ENCODE measurements at regions not wholly inside any gene's neighbourhood (a gene's known extent, or its start where the extent isn't known, plus 50 kb on each side); places are given as distances from the start of the nearest gene placed in this dataset.

DNA sequence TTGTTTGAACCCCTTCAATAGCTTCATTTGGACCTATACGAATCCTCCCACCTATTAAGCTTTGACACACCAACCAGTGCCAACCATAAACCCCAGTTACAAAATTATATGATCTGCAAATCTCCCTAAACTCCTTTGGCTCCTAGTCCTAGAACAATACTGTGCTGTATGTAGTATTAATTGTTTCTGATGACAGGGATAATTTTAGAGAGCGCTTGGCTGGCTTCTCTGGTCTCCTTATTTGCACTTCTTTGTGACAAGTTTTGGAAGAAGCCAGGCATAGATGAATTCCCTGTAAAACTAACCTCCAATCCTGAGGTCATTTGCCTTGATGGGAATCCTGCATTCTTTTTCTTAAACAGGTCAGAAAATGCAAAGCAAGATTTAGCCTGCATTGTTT, 433.0 kb downstream of the PPARGC1A start:
- ChIA-PET POLR2A (no interaction called here), CTCF (no interaction called here)
- Histone ChIP-seq H3K9me3 (ENCODE audit: control extremely low read depth in 1 of 5, control insufficient read depth in 4 of 5, insufficient read depth in 2 of 5, low read depth in 1 of 5, low read length in 4 of 5) (no peaks in the 10 kb centered on the region), H3K4me1 (ENCODE audit: control extremely low read depth in 1 of 4, control insufficient read depth in 4 of 4, insufficient read depth in 4 of 4, low read length in 3 of 4) (no peaks in the 10 kb centered on the region), H3K4me3 (ENCODE audit: control insufficient read depth in 1 of 7, extremely low read depth in 1 of 7, insufficient read depth in 4 of 7, low read depth in 2 of 7, low read length in 6 of 7) (no peak overlapping the region), H3K27ac (ENCODE audit: insufficient read depth in 1 of 2, low read depth in 1 of 2, low read length in 2 of 2, poor library complexity in 1 of 2, severe bottlenecking in 2 of 2) (no peak overlapping the region), H3K27me3 (replicated peaks in 2 of 5; ENCODE audit: control insufficient read depth in 4 of 5, insufficient read depth in 5 of 5, low read length in 4 of 5) (peaks cover 0 to 3% (median 0%) of the 10 kb centered on the region in 5 experiments), H3K36me3 (ENCODE audit: control insufficient read depth in 4 of 4, insufficient read depth in 4 of 4, low read length in 3 of 4) (no peaks in the 10 kb centered on the region)
- 88% methylated on average over 1 of the region's 2 CpGs for WGBS (ENCODE audit: insufficient coverage)
- no peak for DNase-seq

- CTCF ChIA-PET: no interaction called here
- no peaks in the 10 kb centered on the region for H3K36me3 ChIP-seq (ENCODE audit: control insufficient read depth in 4 of 4, insufficient read depth in 4 of 4, low read length in 3 of 4)
- WGBS (ENCODE audit: insufficient coverage): 95% methylated on average over 2 of the region's 5 CpGs
Observed at GRCh38 chr4:23455456-23456158, 434.2 kb downstream of the PPARGC1A start.

GRCh38 chr4:23441530-23442069, 448.2 kb downstream of the PPARGC1A start:
- H3K4me3 ChIP-seq (ENCODE audit: control insufficient read depth in 1 of 7, extremely low read depth in 1 of 7, insufficient read depth in 4 of 7, low read depth in 2 of 7, low read length in 6 of 7): no peak overlapping the region
- no peaks in the 10 kb centered on the region for H3K27me3 ChIP-seq (replicated peaks in 2 of 5; ENCODE audit: control insufficient read depth in 4 of 5, insufficient read depth in 5 of 5, low read length in 4 of 5)
- H3K4me1 ChIP-seq (ENCODE audit: control extremely low read depth in 1 of 4, control insufficient read depth in 4 of 4, insufficient read depth in 4 of 4, low read length in 3 of 4): no peaks in the 10 kb centered on the region
- H3K9me3 ChIP-seq (ENCODE audit: control extremely low read depth in 1 of 5, control insufficient read depth in 4 of 5, insufficient read depth in 2 of 5, low read depth in 1 of 5, low read length in 4 of 5): no peaks in the 10 kb centered on the region
- no peak for DNase-seq
- POLR2A ChIA-PET: no interaction called here
- H3K36me3 ChIP-seq (ENCODE audit: control insufficient read depth in 4 of 4, insufficient read depth in 4 of 4, low read length in 3 of 4): no peaks in the 10 kb centered on the region
- H3K27ac ChIP-seq (ENCODE audit: insufficient read depth in 1 of 2, low read depth in 1 of 2, low read length in 2 of 2, poor library complexity in 1 of 2, severe bottlenecking in 2 of 2): no peak overlapping the region
- CTCF ChIA-PET: no interaction called here
- 80% methylated on average over 1 of the region's 1 CpG for WGBS (ENCODE audit: insufficient coverage)

More at GRCh38 chr4:23455456-23456158, 434.2 kb downstream of the PPARGC1A start:
- no peaks in the 10 kb centered on the region for H3K4me1 ChIP-seq (ENCODE audit: control extremely low read depth in 1 of 4, control insufficient read depth in 4 of 4, insufficient read depth in 4 of 4, low read length in 3 of 4)
- no peaks in the 10 kb centered on the region for H3K9me3 ChIP-seq (ENCODE audit: control extremely low read depth in 1 of 5, control insufficient read depth in 4 of 5, insufficient read depth in 2 of 5, low read depth in 1 of 5, low read length in 4 of 5)
- POLR2A ChIA-PET: no interaction called here
- peaks cover 0 to 3% (median 0%) of the 10 kb centered on the region in 5 experiments for H3K27me3 ChIP-seq (replicated peaks in 2 of 5; ENCODE audit: control insufficient read depth in 4 of 5, insufficient read depth in 5 of 5, low read length in 4 of 5)
- DNase-seq: no peak
- H3K27ac ChIP-seq (ENCODE audit: insufficient read depth in 1 of 2, low read depth in 1 of 2, low read length in 2 of 2, poor library complexity in 1 of 2, severe bottlenecking in 2 of 2): no peak overlapping the region
- H3K4me3 ChIP-seq (ENCODE audit: control insufficient read depth in 1 of 7, extremely low read depth in 1 of 7, insufficient read depth in 4 of 7, low read depth in 2 of 7, low read length in 6 of 7): no peak overlapping the region

- Histone ChIP-seq H3K4me3 (ENCODE audit: control insufficient read depth in 1 of 7, extremely low read depth in 1 of 7, insufficient read depth in 4 of 7, low read depth in 2 of 7, low read length in 6 of 7) (no peak overlapping the region), H3K9me3 (ENCODE audit: control extremely low read depth in 1 of 5, control insufficient read depth in 4 of 5, insufficient read depth in 2 of 5, low read depth in 1 of 5, low read length in 4 of 5) (no peaks in the 10 kb centered on the region), H3K36me3 (ENCODE audit: control insufficient read depth in 4 of 4, insufficient read depth in 4 of 4, low read length in 3 of 4) (no peaks in the 10 kb centered on the region), H3K27me3 (replicated peaks in 2 of 5; ENCODE audit: control insufficient read depth in 4 of 5, insufficient read depth in 5 of 5, low read length in 4 of 5) (no peaks in the 10 kb centered on the region), H3K4me1 (ENCODE audit: control extremely low read depth in 1 of 4, control insufficient read depth in 4 of 4, insufficient read depth in 4 of 4, low read length in 3 of 4) (no peaks in the 10 kb centered on the region), H3K27ac (ENCODE audit: insufficient read depth in 1 of 2, low read depth in 1 of 2, low read length in 2 of 2, poor library complexity in 1 of 2, severe bottlenecking in 2 of 2) (no peak overlapping the region)
- POLR2A ChIA-PET: no interaction called here
- CTCF ChIA-PET: no interaction called here
- no peak for DNase-seq
- no CpG with 5 or more reads among the region's 1 CpG for WGBS (ENCODE audit: insufficient coverage)
Observed at GRCh38 chr4:23438764-23439163, 451.1 kb downstream of the PPARGC1A start.

GRCh38 chr4:23429497-23429896, 460.4 kb downstream of the PPARGC1A start:
- POLR2A ChIA-PET: no interaction called here
- CTCF ChIA-PET: no interaction called here
- Histone ChIP-seq H3K4me3 (ENCODE audit: control insufficient read depth in 1 of 7, extremely low read depth in 1 of 7, insufficient read depth in 4 of 7, low read depth in 2 of 7, low read length in 6 of 7) (no peak overlapping the region), H3K36me3 (ENCODE audit: control insufficient read depth in 4 of 4, insufficient read depth in 4 of 4, low read length in 3 of 4) (no peaks in the 10 kb centered on the region), H3K27ac (ENCODE audit: insufficient read depth in 1 of 2, low read depth in 1 of 2, low read length in 2 of 2, poor library complexity in 1 of 2, severe bottlenecking in 2 of 2) (no peak overlapping the region), H3K9me3 (ENCODE audit: control extremely low read depth in 1 of 5, control insufficient read depth in 4 of 5, insufficient read depth in 2 of 5, low read depth in 1 of 5, low read length in 4 of 5) (no peaks in the 10 kb centered on the region), H3K27me3 (replicated peaks in 2 of 5; ENCODE audit: control insufficient read depth in 4 of 5, insufficient read depth in 5 of 5, low read length in 4 of 5) (no peaks in the 10 kb centered on the region), H3K4me1 (ENCODE audit: control extremely low read depth in 1 of 4, control insufficient read depth in 4 of 4, insufficient read depth in 4 of 4, low read length in 3 of 4) (no peaks in the 10 kb centered on the region)
- no peak for DNase-seq

GRCh38 chr4:23425570-23425969, 464.3 kb downstream of the PPARGC1A start:
- CTCF ChIA-PET: no interaction called here
- H3K9me3 ChIP-seq (ENCODE audit: control extremely low read depth in 1 of 5, control insufficient read depth in 4 of 5, insufficient read depth in 2 of 5, low read depth in 1 of 5, low read length in 4 of 5): no peaks in the 10 kb centered on the region

DNA sequence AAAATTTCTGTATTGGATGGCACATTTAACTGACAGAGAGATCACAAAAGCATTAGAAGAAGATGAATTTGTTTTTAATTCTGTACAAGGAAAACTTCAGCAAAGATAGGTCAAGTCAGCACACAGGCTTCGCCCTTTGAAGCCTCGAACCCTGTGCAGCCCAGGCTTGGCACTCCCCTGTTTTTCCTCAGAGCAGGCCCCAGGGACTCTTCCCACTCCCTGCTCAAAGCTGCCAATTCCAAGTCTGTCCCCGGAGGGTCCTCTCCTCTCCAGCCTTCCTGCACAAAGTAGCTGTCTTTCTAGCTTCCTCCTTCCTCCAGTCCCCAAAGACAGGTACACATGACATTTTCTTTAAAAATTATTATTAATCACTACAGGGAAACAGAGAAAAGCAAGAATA, 466.3 kb downstream of the PPARGC1A start:
- DNase-seq: no peak
- POLR2A ChIA-PET: no interaction called here
- Histone ChIP-seq H3K27me3 (replicated peaks in 2 of 5; ENCODE audit: control insufficient read depth in 4 of 5, insufficient read depth in 5 of 5, low read length in 4 of 5) (no peaks in the 10 kb centered on the region), H3K27ac (ENCODE audit: insufficient read depth in 1 of 2, low read depth in 1 of 2, low read length in 2 of 2, poor library complexity in 1 of 2, severe bottlenecking in 2 of 2) (no peak overlapping the region), H3K9me3 (ENCODE audit: control extremely low read depth in 1 of 5, control insufficient read depth in 4 of 5, insufficient read depth in 2 of 5, low read depth in 1 of 5, low read length in 4 of 5) (no peaks in the 10 kb centered on the region), H3K36me3 (ENCODE audit: control insufficient read depth in 4 of 4, insufficient read depth in 4 of 4, low read length in 3 of 4) (no peaks in the 10 kb centered on the region), H3K4me1 (ENCODE audit: control extremely low read depth in 1 of 4, control insufficient read depth in 4 of 4, insufficient read depth in 4 of 4, low read length in 3 of 4) (no peaks in the 10 kb centered on the region), H3K4me3 (ENCODE audit: control insufficient read depth in 1 of 7, extremely low read depth in 1 of 7, insufficient read depth in 4 of 7, low read depth in 2 of 7, low read length in 6 of 7) (no peak overlapping the region)
- CTCF ChIA-PET: no interaction called here
- 80% methylated on average over 2 of the region's 3 CpGs for WGBS (ENCODE audit: insufficient coverage)

More at GRCh38 chr4:23425570-23425969, 464.3 kb downstream of the PPARGC1A start:
- H3K4me3 ChIP-seq (ENCODE audit: control insufficient read depth in 1 of 7, extremely low read depth in 1 of 7, insufficient read depth in 4 of 7, low read depth in 2 of 7, low read length in 6 of 7): no peak overlapping the region
- H3K27ac ChIP-seq (ENCODE audit: insufficient read depth in 1 of 2, low read depth in 1 of 2, low read length in 2 of 2, poor library complexity in 1 of 2, severe bottlenecking in 2 of 2): no peak overlapping the region
- no peaks in the 10 kb centered on the region for H3K27me3 ChIP-seq (replicated peaks in 2 of 5; ENCODE audit: control insufficient read depth in 4 of 5, insufficient read depth in 5 of 5, low read length in 4 of 5)
- no peak for DNase-seq
- H3K4me1 ChIP-seq (ENCODE audit: control extremely low read depth in 1 of 4, control insufficient read depth in 4 of 4, insufficient read depth in 4 of 4, low read length in 3 of 4): no peaks in the 10 kb centered on the region
- POLR2A ChIA-PET: no interaction called here
- no peaks in the 10 kb centered on the region for H3K36me3 ChIP-seq (ENCODE audit: control insufficient read depth in 4 of 4, insufficient read depth in 4 of 4, low read length in 3 of 4)
